ENCODE measurements at regions not wholly inside any gene's neighbourhood (a gene's known extent, or its start where the extent isn't known, plus 50 kb on each side); places are given as distances from the start of the nearest gene placed in this dataset.

DNA sequence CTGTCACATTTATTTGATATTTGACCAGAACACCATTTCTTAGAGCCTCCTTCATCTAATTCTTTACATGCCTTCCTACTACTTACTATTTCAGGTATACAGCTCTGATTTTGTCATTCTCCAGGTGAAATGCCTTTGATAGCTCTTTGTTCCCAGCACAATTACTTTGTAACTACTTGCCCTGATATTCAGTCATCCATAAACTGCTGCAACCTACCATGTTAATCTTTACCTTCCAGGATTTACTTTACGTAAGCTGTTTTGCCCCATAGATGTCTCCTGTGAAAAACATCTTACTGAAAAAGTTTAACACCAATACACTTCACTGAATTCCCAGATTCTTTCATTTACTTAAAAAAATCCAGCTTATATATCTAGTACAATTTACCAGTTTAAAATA lies 443.8 kb upstream of the CYLC2 start (continued):
- TF ChIP-seq, protein P1, sequence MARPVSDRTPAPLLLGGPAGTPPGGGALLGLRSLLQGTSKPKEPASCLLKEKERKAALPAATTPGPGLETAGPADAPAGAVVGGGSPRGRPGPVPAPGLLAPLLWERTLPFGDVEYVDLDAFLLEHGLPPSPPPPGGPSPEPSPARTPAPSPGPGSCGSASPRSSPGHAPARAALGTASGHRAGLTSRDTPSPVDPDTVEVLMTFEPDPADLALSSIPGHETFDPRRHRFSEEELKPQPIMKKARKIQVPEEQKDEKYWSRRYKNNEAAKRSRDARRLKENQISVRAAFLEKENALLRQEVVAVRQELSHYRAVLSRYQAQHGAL (CRISPR knock-in tag; IDR thresholded peaks at IDR 0.05; ENCODE audit: not compliant biosample characterization), result no peak
- TF ChIP-seq, protein P2, sequence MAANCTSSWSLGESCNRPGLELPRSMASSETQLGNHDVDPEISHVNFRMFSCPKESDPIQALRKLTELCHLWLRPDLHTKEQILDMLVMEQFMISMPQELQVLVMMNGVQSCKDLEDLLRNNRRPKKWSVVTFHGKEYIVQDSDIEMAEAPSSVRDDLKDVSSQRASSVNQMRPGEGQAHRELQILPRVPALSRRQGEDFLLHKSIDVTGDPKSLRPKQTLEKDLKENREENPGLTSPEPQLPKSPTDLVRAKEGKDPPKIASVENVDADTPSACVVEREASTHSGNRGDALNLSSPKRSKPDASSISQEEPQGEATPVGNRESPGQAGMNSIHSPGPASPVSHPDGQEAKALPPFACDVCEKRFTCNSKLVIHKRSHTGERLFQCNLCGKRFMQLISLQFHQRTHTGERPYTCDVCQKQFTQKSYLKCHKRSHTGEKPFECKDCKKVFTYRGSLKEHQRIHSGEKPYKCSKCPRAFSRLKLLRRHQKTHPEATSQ (CRISPR knock-in tag; IDR thresholded peaks at IDR 0.05; ENCODE audit: borderline replicate concordance), result no peak
- TF ChIP-seq, protein P3, sequence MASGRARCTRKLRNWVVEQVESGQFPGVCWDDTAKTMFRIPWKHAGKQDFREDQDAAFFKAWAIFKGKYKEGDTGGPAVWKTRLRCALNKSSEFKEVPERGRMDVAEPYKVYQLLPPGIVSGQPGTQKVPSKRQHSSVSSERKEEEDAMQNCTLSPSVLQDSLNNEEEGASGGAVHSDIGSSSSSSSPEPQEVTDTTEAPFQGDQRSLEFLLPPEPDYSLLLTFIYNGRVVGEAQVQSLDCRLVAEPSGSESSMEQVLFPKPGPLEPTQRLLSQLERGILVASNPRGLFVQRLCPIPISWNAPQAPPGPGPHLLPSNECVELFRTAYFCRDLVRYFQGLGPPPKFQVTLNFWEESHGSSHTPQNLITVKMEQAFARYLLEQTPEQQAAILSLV (CRISPR knock-in tag; IDR thresholded peaks at IDR 0.05; ENCODE audit: borderline replicate concordance), result no peak
- TF ChIP-seq ZNF724P (CRISPR knock-in tag; IDR thresholded peaks at IDR 0.05; ENCODE audit: borderline replicate concordance), result no peak

DNA sequence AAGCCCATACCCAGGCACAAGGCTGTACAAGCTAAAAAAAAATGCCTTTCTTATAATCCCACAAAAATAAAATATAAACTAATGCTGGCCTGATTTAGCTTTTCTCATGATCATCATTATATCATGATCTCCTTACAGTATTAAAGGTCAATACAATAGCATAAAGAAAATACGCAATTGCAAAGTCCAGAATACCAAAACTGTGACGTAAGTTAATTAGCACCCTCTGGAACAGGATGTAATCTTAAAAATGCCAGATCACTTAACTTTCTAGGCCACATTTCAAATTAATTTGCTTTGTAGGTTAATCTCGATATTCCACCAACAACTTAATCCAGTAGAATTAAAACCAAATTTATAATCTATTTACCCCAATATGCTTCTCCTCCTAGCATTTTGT lies 444.2 kb upstream of the CYLC2 start:
- H3K27me3 ChIP-seq (ENCODE audit: control insufficient read depth in 1 of 2, insufficient read depth in 2 of 2, low read length in 2 of 2), result no peaks in the 10 kb centered on the region
- POLR2A ChIA-PET, result no interaction called here
- no peaks in the 10 kb centered on the region for H3K79me2 ChIP-seq (ENCODE audit: insufficient read depth, low read length)
- FAIRE-seq, result no peak
- no peak overlapping the region for H3K4me3 ChIP-seq (replicated peaks in 1 of 3; ENCODE audit: insufficient read depth in 1 of 3, low read depth in 2 of 3, low read length in 3 of 3)
- no peak overlapping the region for H2AFZ ChIP-seq (ENCODE audit: low read length)
- no peaks in the 10 kb centered on the region for H3K36me3 ChIP-seq (replicated peaks in 1 of 2; ENCODE audit: control insufficient read depth in 1 of 2, insufficient read depth in 2 of 2, low read length in 2 of 2)
- no TSS peak for BruUV-seq (replicated peaks)
- H3K4me1 ChIP-seq (ENCODE audit: insufficient read depth, low read length), result no peaks in the 10 kb centered on the region
- H4K20me1 ChIP-seq (ENCODE audit: insufficient read depth, low read length), result no peaks in the 10 kb centered on the region
- no peak for ATAC-seq
- no peak for DNase-seq (ENCODE audit: low spot score)
- no peak overlapping the region for H3K27ac ChIP-seq (ENCODE audit: extremely low read length, insufficient read depth, low read length)
- H3K4me2 ChIP-seq (ENCODE audit: low read depth, low read length), result no peak overlapping the region
- CTCF ChIA-PET (ENCODE audit: low intra/inter-chr PET ratio, low total read pairs), result no interaction called here
- intact Hi-C loops (cut with micrococcal nuclease; ENCODE audit: unreplicated experiment) (no loop called here), in situ Hi-C loops (cut with HindIII; ENCODE audit: extremely low pct_ligation_motif_present, low pct_unique_long_range_greater_than_20kb) (no loop called here)
- no peak overlapping the region for H3K9ac ChIP-seq (ENCODE audit: insufficient read depth, low read depth, low read length)
- peak; percentile 43; the same call in 1 of the 2 replicates for TF ChIP-seq CREB1 (IDR thresholded peaks at IDR 0.05)
- no peak for TF ChIP-seq CREB1 (CRISPR knock-in tag; IDR thresholded peaks at IDR 0.05)
- no peak for TF ChIP-seq ZBTB21 (CRISPR knock-in tag; IDR thresholded peaks at IDR 0.05)
- peaks cover 58% of the 10 kb centered on the region for H3K9me3 ChIP-seq (ENCODE audit: low read length)
- WGBS (ENCODE audit: low lambda C conversion rate), result 9% methylated on average over 3 of the region's 3 CpGs

Data from HepG2 (cell line).